GM18502 (cell line): ENCODE measurements at regions not wholly inside any gene's neighbourhood (a gene's known extent, or its start where the extent isn't known, plus 50 kb on each side); places are given as distances from the start of the nearest gene placed in this dataset.

Experiments used
- ATAC-seq: cut with Tn5 transposase; IDR thresholded peaks from one replicate; pipeline ENCODE4 v1.9.1; 2021; ENCODE audit warnings: mild to moderate bottlenecking; ENCODE audit not compliant: unreplicated experiment, poor library complexity

GRCh38 chr11:35076201-35077100 lies 62.5 kb upstream of the CD44 start:
- no peak for ATAC-seq

- ATAC-seq, result peak; percentile 60
Observed at GRCh38 chr11:35077709-35078469, 61.1 kb upstream of the CD44 start.

GRCh38 chr11:35078470-35078735 lies 60.6 kb upstream of the CD44 start:
- ATAC-seq, result no peak

GRCh38 chr11:35079611-35080010 lies 59.4 kb upstream of the CD44 start:
- ATAC-seq, result no peak

GRCh38 chr11:35082321-35083180 lies 56.4 kb upstream of the CD44 start:
- ATAC-seq, result peak; percentile 72

- ATAC-seq, result no peak
Observed at GRCh38 chr11:35083181-35083430, 55.9 kb upstream of the CD44 start.

GRCh38 chr11:35083431-35084238 lies 55.3 kb upstream of the CD44 start:
- ATAC-seq, result peak; percentile 72

GRCh38 chr11:35084817-35085440 lies 54.0 kb upstream of the CD44 start:
- ATAC-seq, result no peak

- no peak for ATAC-seq
Observed at GRCh38 chr11:35085531-35086165, 53.3 kb upstream of the CD44 start.

GRCh38 chr11:35087648-35088047 lies 51.3 kb upstream of the CD44 start:
- no peak for ATAC-seq

GRCh38 chr11:35088226-35088625 lies 50.7 kb upstream of the CD44 start:
- ATAC-seq, result no peak

GRCh38 chr11:35088676-35089075 lies 50.3 kb upstream of the CD44 start:
- no peak for ATAC-seq
